ENCODE measurements at regions not wholly inside any gene's neighbourhood (a gene's known extent, or its start where the extent isn't known, plus 50 kb on each side); places are given as distances from the start of the nearest gene placed in this dataset.

- Histone ChIP-seq H3K9me2 (replicated peaks; ENCODE audit: control insufficient read depth, low read length) (no peaks in the 10 kb centered on the region), H3F3A (ENCODE audit: control insufficient read depth, insufficient read depth) (no peaks in the 10 kb centered on the region), H3K4me3 (ENCODE audit: low read length) (no peak overlapping the region), H3K4me1 (ENCODE audit: control insufficient read depth, low read length) (no peaks in the 10 kb centered on the region), H3K27me3 (ENCODE audit: control insufficient read depth, low read length) (no peaks in the 10 kb centered on the region), H3K36me3 (ENCODE audit: control insufficient read depth, low read length) (no peaks in the 10 kb centered on the region), H3K4me2 (ENCODE audit: low read length) (no peak overlapping the region), H3K79me2 (ENCODE audit: control insufficient read depth, low read length) (no peaks in the 10 kb centered on the region), H4K20me1 (ENCODE audit: control insufficient read depth, insufficient read depth, low read depth, low read length) (no peaks in the 10 kb centered on the region), H3K9me3 (ENCODE audit: control insufficient read depth, insufficient read depth, low read length) (no peaks in the 10 kb centered on the region), H3K27ac (ENCODE audit: low read depth, low read length) (no peak overlapping the region)
- no peak for TF ChIP-seq CTCF (IDR thresholded peaks at IDR 0.05; ENCODE audit: low read depth, low read length, poor library complexity, severe bottlenecking)
- no peak for TF ChIP-seq EZH2phosphoT487 (IDR thresholded peaks at IDR 0.05; ENCODE audit: borderline replicate concordance, low read length)
Measured at GRCh38 chr14:51544471-51544870, 107.2 kb upstream of the FRMD6 start.

GRCh38 chr14:51544901-51545300 is 106.8 kb upstream of the FRMD6 start:
- Histone ChIP-seq H4K20me1 (ENCODE audit: control insufficient read depth, insufficient read depth, low read depth, low read length) (no peaks in the 10 kb centered on the region), H3K9me2 (replicated peaks; ENCODE audit: control insufficient read depth, low read length) (no peaks in the 10 kb centered on the region), H3K9me3 (ENCODE audit: control insufficient read depth, insufficient read depth, low read length) (no peaks in the 10 kb centered on the region), H3K79me2 (ENCODE audit: control insufficient read depth, low read length) (no peaks in the 10 kb centered on the region), H3K27me3 (ENCODE audit: control insufficient read depth, low read length) (no peaks in the 10 kb centered on the region), H3K4me2 (ENCODE audit: low read length) (no peak overlapping the region), H3K27ac (ENCODE audit: low read depth, low read length) (no peak overlapping the region), H3K4me3 (ENCODE audit: low read length) (no peak overlapping the region), H3F3A (ENCODE audit: control insufficient read depth, insufficient read depth) (no peaks in the 10 kb centered on the region), H3K4me1 (ENCODE audit: control insufficient read depth, low read length) (no peaks in the 10 kb centered on the region), H3K36me3 (ENCODE audit: control insufficient read depth, low read length) (no peaks in the 10 kb centered on the region)
- TF ChIP-seq EZH2phosphoT487 (IDR thresholded peaks at IDR 0.05; ENCODE audit: borderline replicate concordance, low read length) (no peak), CTCF (IDR thresholded peaks at IDR 0.05; ENCODE audit: low read depth, low read length, poor library complexity, severe bottlenecking) (no peak)

- Histone ChIP-seq H3K4me3 (ENCODE audit: low read length) (no peak overlapping the region), H3K4me2 (ENCODE audit: low read length) (no peak overlapping the region), H3K27me3 (ENCODE audit: control insufficient read depth, low read length) (no peaks in the 10 kb centered on the region), H3K36me3 (ENCODE audit: control insufficient read depth, low read length) (no peaks in the 10 kb centered on the region), H3K4me1 (ENCODE audit: control insufficient read depth, low read length) (no peaks in the 10 kb centered on the region), H4K20me1 (ENCODE audit: control insufficient read depth, insufficient read depth, low read depth, low read length) (no peaks in the 10 kb centered on the region), H3K9me3 (ENCODE audit: control insufficient read depth, insufficient read depth, low read length) (no peaks in the 10 kb centered on the region), H3K27ac (ENCODE audit: low read depth, low read length) (no peak overlapping the region), H3K9me2 (replicated peaks; ENCODE audit: control insufficient read depth, low read length) (no peaks in the 10 kb centered on the region), H3F3A (ENCODE audit: control insufficient read depth, insufficient read depth) (no peaks in the 10 kb centered on the region), H3K79me2 (ENCODE audit: control insufficient read depth, low read length) (no peaks in the 10 kb centered on the region)
- no peak for TF ChIP-seq CTCF (IDR thresholded peaks at IDR 0.05; ENCODE audit: low read depth, low read length, poor library complexity, severe bottlenecking)
- TF ChIP-seq EZH2phosphoT487 (IDR thresholded peaks at IDR 0.05; ENCODE audit: borderline replicate concordance, low read length) = no peak
Measured at GRCh38 chr14:51545396-51545795, 106.3 kb upstream of the FRMD6 start.

- TF ChIP-seq CTCF (IDR thresholded peaks at IDR 0.05; ENCODE audit: low read depth, low read length, poor library complexity, severe bottlenecking) (no peak), EZH2phosphoT487 (IDR thresholded peaks at IDR 0.05; ENCODE audit: borderline replicate concordance, low read length) (no peak)
- Histone ChIP-seq H3F3A (ENCODE audit: control insufficient read depth, insufficient read depth) (no peaks in the 10 kb centered on the region), H3K4me2 (ENCODE audit: low read length) (no peak overlapping the region), H3K9me3 (ENCODE audit: control insufficient read depth, insufficient read depth, low read length) (no peaks in the 10 kb centered on the region), H4K20me1 (ENCODE audit: control insufficient read depth, insufficient read depth, low read depth, low read length) (no peaks in the 10 kb centered on the region), H3K79me2 (ENCODE audit: control insufficient read depth, low read length) (no peaks in the 10 kb centered on the region), H3K36me3 (ENCODE audit: control insufficient read depth, low read length) (no peaks in the 10 kb centered on the region), H3K4me1 (ENCODE audit: control insufficient read depth, low read length) (no peaks in the 10 kb centered on the region), H3K9me2 (replicated peaks; ENCODE audit: control insufficient read depth, low read length) (no peaks in the 10 kb centered on the region), H3K27me3 (ENCODE audit: control insufficient read depth, low read length) (no peaks in the 10 kb centered on the region), H3K4me3 (ENCODE audit: low read length) (no peak overlapping the region), H3K27ac (ENCODE audit: low read depth, low read length) (no peak overlapping the region)
Measured at GRCh38 chr14:51546099-51546498, 105.6 kb upstream of the FRMD6 start.

Measured in DOHH2 (cell line).